ENCODE measurements at regions not wholly inside any gene's neighbourhood (a gene's known extent, or its start where the extent isn't known, plus 50 kb on each side); places are given as distances from the start of the nearest gene placed in this dataset.
"Not testable (repeated sequence)": the region's sequence is repeated elsewhere in the genome, so short reads cannot be mapped to it uniquely, and the experiment has no call there.

DNA sequence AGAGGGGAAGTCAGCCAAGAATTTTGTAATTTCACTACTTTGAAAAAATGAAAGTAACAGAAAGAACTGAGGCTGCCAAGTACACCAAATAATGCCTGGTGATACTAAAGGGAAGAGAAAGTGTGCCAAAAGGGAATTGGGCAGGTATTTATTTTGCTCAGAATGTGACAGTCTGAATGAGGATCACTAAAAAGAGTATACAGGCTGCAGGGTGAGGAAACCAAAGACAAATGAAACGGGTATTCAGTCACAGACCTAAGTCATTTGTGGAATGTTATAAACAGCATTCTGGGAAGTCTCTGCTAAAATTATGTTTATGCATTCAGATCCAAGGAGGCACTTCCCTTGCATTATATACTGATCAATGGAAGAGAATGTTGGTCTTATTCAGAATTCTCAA is 418.6 kb upstream of the SLC39A10 start:
- dilution Hi-C loops (cut with MboI; ENCODE audit: extremely low pct_ligation_motif_present, low sequenced_read_pairs), result no loop called here
- H3K27me3 ChIP-seq (ENCODE audit: control insufficient read depth in 2 of 2, insufficient read depth in 2 of 2, low read length in 2 of 2), result no peaks in the 10 kb centered on the region

DNA sequence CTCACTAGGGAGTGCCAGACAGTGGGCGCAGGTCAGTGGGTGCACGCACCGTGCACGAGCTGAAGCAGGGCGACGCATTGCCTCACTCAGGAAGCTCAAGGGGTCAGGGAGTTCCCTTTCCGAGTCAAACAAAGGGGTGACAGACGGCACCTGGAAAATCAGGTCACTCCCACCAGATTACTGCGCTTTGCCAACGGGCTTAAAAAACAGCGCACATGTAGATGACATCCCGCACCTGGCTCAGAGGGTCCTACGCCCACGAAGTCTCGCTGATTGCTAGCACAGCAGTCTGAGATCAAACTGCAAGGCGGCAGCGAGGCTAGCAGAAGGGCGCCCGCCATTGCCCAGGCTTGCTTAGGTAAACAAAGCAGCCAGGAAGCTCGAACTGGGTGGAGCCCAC is 428.5 kb upstream of the SLC39A10 start:
- H3K9ac ChIP-seq (replicated peaks; ENCODE audit: extremely low read depth, insufficient read depth, low read length); H3K4me3 ChIP-seq (replicated peaks in 1 of 3; ENCODE audit: insufficient read depth in 1 of 3, low read depth in 1 of 3, low read length in 3 of 3); H3K27me3 ChIP-seq (ENCODE audit: control insufficient read depth in 2 of 2, insufficient read depth in 2 of 2, low read length in 2 of 2); H3K36me3 ChIP-seq (ENCODE audit: control insufficient read depth in 2 of 2, extremely low read depth in 1 of 2, insufficient read depth in 2 of 2, low read length in 2 of 2); H3K4me2 ChIP-seq (ENCODE audit: insufficient read depth, low read length); H3K9me1 ChIP-seq (replicated peaks; ENCODE audit: control insufficient read depth, extremely low read depth, insufficient read depth, low read length); H4K20me1 ChIP-seq (replicated peaks; ENCODE audit: control insufficient read depth, extremely low read depth, insufficient read depth, low read length); POLR2A ChIA-PET; dilution Hi-C loops (cut with MboI; ENCODE audit: extremely low pct_ligation_motif_present, low sequenced_read_pairs); DNase-seq (ENCODE audit: low read depth, low spot score); H2AFZ ChIP-seq (ENCODE audit: low read depth, low read length); BruUV-seq (replicated peaks); H3K9me3 ChIP-seq (replicated peaks; ENCODE audit: control insufficient read depth, insufficient read depth, low read length); intact Hi-C loops (cut with micrococcal nuclease); H3K4me1 ChIP-seq (ENCODE audit: control insufficient read depth, extremely low read depth, insufficient read depth, low read length); H3K27ac ChIP-seq (ENCODE audit: insufficient read depth, low read depth, low read length); H3K79me2 ChIP-seq (ENCODE audit: control insufficient read depth, insufficient read depth, low read length); FAIRE-seq; CTCF ChIA-PET: not testable (repeated sequence)

More for the DNA sequence above, 418.6 kb upstream of the SLC39A10 start:
- Histone ChIP-seq H3K36me3 (ENCODE audit: control insufficient read depth in 2 of 2, extremely low read depth in 1 of 2, insufficient read depth in 2 of 2, low read length in 2 of 2) (no peaks in the 10 kb centered on the region), H3K4me3 (replicated peaks in 1 of 3; ENCODE audit: insufficient read depth in 1 of 3, low read depth in 1 of 3, low read length in 3 of 3) (no peak overlapping the region), H3K79me2 (ENCODE audit: control insufficient read depth, insufficient read depth, low read length) (no peaks in the 10 kb centered on the region), H3K9me1 (replicated peaks; ENCODE audit: control insufficient read depth, extremely low read depth, insufficient read depth, low read length) (no peaks in the 10 kb centered on the region), H2AFZ (ENCODE audit: low read depth, low read length) (no peak overlapping the region), H3K27ac (ENCODE audit: insufficient read depth, low read depth, low read length) (no peak overlapping the region), H4K20me1 (replicated peaks; ENCODE audit: control insufficient read depth, extremely low read depth, insufficient read depth, low read length) (no peaks in the 10 kb centered on the region), H3K9me3 (replicated peaks; ENCODE audit: control insufficient read depth, insufficient read depth, low read length) (peaks cover 5% of the 10 kb centered on the region), H3K9ac (replicated peaks; ENCODE audit: extremely low read depth, insufficient read depth, low read length) (no peak overlapping the region), H3K4me1 (ENCODE audit: control insufficient read depth, extremely low read depth, insufficient read depth, low read length) (no peaks in the 10 kb centered on the region), H3K4me2 (ENCODE audit: insufficient read depth, low read length) (no peak overlapping the region)
- no TSS peak for BruUV-seq (replicated peaks)
- ChIA-PET CTCF (no interaction called here), POLR2A (no interaction called here)
- FAIRE-seq (no peak), DNase-seq (ENCODE audit: low read depth, low spot score) (no peak)
- intact Hi-C loops (cut with micrococcal nuclease), result no loop called here
- no peak for TF ChIP-seq JUN (IDR thresholded peaks at IDR 0.05; ENCODE audit: borderline replicate concordance, insufficient read depth, insufficient read length, low read depth)
- TF ChIP-seq EZH2 (IDR thresholded peaks at IDR 0.05; ENCODE audit: borderline replicate concordance, low read depth, low read length, severe bottlenecking), result no peak
- no peak for TF ChIP-seq FOS (IDR thresholded peaks at IDR 0.05; ENCODE audit: borderline replicate concordance, insufficient read depth, low read length)
- TF ChIP-seq MYC (IDR thresholded peaks at IDR 0.05; ENCODE audit: low read depth, low read length), result no peak
- TF ChIP-seq POLR2AphosphoS5 (IDR thresholded peaks at IDR 0.05; ENCODE audit: insufficient read depth, low read depth, low read length), result no peak
- no peak for TF ChIP-seq POLR2A (IDR thresholded peaks at IDR 0.05; ENCODE audit: low read depth, low read length)
- TF ChIP-seq GATA2 (IDR thresholded peaks at IDR 0.05; ENCODE audit: insufficient read depth, insufficient read length, low read depth, low read length), result no peak

Measured in endothelial cell of umbilical vein (primary cell).